NCI-H2081 treated with DMSO at 0.1 percent for 48 hours (cell line): ENCODE measurements at regions not wholly inside any gene's neighbourhood (a gene's known extent, or its start where the extent isn't known, plus 50 kb on each side); places are given as distances from the start of the nearest gene placed in this dataset.
"Not testable (repeated sequence)": the region's sequence is repeated elsewhere in the genome, so short reads cannot be mapped to it uniquely, and the experiment has no call there.

Source experiments
- DNase-seq: peaks from one replicate; lab custom pipeline; 2025; lab: John Stamatoyannopoulos, UW

- no peak for DNase-seq
Measured at GRCh38 chr2:595141-595815, 81.9 kb downstream of the TMEM18 start.

- no peak for DNase-seq
Measured at GRCh38 chr2:594297-594949, 82.8 kb downstream of the TMEM18 start.

GRCh38 chr2:593356-594026 is 83.7 kb downstream of the TMEM18 start:
- DNase-seq = no peak

GRCh38 chr2:592737-593136 is 84.5 kb downstream of the TMEM18 start:
- DNase-seq = no peak

GRCh38 chr2:590214-591175 is 86.7 kb downstream of the TMEM18 start:
- DNase-seq = no peak

- no peak for DNase-seq
Measured at GRCh38 chr2:589281-590130, 87.7 kb downstream of the TMEM18 start.

GRCh38 chr2:588074-588645 is 89.0 kb downstream of the TMEM18 start:
- DNase-seq = no peak

GRCh38 chr2:587087-587960 is 89.9 kb downstream of the TMEM18 start:
- no peak for DNase-seq

GRCh38 chr2:586641-587076 is 90.5 kb downstream of the TMEM18 start:
- no peak for DNase-seq

GRCh38 chr2:584863-585823 is 92.1 kb downstream of the TMEM18 start:
- DNase-seq = no peak

- DNase-seq = no peak
Measured at GRCh38 chr2:583666-584065, 93.5 kb downstream of the TMEM18 start.

- no peak for DNase-seq
Measured at GRCh38 chr2:582792-583528, 94.2 kb downstream of the TMEM18 start.

GRCh38 chr2:582289-582688 is 94.9 kb downstream of the TMEM18 start:
- not testable (repeated sequence) for DNase-seq

- DNase-seq = no peak
Measured at GRCh38 chr2:579961-580360, 97.2 kb downstream of the TMEM18 start.

- DNase-seq = no peak
Measured at GRCh38 chr2:579351-579886, 97.8 kb downstream of the TMEM18 start.

- no peak for DNase-seq
Measured at GRCh38 chr2:576292-576691, 100.9 kb downstream of the TMEM18 start.

- no peak for DNase-seq
Measured at GRCh38 chr2:575727-576236, 101.4 kb downstream of the TMEM18 start.
